ENCODE measurements at regions not wholly inside any gene's neighbourhood (a gene's known extent, or its start where the extent isn't known, plus 50 kb on each side); places are given as distances from the start of the nearest gene placed in this dataset.

DNA sequence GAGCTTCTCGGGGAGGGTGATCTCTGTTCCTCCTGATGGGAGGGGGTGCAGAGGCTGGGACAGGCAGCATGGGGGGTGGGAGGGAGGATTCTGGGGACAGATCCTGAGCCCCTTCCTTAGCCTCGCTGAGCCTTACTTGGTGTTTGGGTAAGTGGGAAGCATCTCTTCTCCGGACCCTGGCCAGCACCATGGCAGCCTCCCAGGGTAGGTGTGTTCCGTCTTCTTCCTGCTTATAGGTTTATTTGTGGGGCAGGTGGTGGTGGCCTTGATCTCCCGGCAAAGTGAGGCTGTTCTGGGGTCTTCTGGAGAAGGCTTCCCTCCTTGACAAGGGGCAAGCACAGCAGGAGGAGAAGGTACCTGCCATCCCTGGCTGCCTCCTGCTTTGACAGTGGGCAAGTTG, 226.9 kb downstream of the GLRX3 start:
- no peaks in the 10 kb centered on the region for H3K27me3 Mint-ChIP-seq
- no peak overlapping the region for H3K27ac Mint-ChIP-seq
- no peak overlapping the region for H3K4me3 Mint-ChIP-seq
- no peaks in the 10 kb centered on the region for H3K9me3 Mint-ChIP-seq
- no peak for ATAC-seq
- no peaks in the 10 kb centered on the region for H3K4me1 Mint-ChIP-seq
- DNase-seq, result no peak
- H3K36me3 Mint-ChIP-seq (ENCODE audit: low read depth), result no peaks in the 10 kb centered on the region

DNA sequence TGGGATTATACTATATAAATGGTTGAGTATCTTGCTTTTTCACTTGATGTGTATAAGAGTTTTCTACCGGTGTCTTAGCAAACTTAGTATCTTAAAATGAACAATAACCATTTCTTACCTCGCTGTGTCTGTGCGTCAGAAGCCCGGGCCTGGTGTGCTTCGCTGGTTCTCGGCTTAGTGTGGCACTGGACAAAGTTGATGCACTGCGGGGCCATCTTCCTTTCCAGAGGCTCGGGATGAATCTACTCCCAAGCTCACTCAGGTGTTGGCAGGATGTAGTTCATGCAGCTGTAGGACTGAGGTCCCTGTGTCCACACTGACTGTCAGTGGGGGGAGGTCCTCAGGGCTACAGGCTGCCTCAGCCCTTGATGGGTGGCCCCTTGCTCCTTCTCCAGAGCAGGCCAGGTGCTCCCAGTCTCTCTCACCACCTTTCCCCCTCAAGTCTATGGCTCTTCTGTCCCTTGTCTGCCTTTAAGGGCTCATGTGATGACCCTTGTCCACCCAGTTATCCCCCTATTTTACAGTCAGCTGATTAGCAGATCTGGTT, 227.8 kb downstream of the GLRX3 start:
- no peaks in the 10 kb centered on the region for H3K9me3 Mint-ChIP-seq
- no peak for ATAC-seq
- no peak for DNase-seq
- H3K27ac Mint-ChIP-seq, result no peak overlapping the region
- no peaks in the 10 kb centered on the region for H3K4me1 Mint-ChIP-seq
- H3K36me3 Mint-ChIP-seq (ENCODE audit: low read depth), result no peaks in the 10 kb centered on the region
- H3K4me3 Mint-ChIP-seq, result no peak overlapping the region
- no peaks in the 10 kb centered on the region for H3K27me3 Mint-ChIP-seq

DNA sequence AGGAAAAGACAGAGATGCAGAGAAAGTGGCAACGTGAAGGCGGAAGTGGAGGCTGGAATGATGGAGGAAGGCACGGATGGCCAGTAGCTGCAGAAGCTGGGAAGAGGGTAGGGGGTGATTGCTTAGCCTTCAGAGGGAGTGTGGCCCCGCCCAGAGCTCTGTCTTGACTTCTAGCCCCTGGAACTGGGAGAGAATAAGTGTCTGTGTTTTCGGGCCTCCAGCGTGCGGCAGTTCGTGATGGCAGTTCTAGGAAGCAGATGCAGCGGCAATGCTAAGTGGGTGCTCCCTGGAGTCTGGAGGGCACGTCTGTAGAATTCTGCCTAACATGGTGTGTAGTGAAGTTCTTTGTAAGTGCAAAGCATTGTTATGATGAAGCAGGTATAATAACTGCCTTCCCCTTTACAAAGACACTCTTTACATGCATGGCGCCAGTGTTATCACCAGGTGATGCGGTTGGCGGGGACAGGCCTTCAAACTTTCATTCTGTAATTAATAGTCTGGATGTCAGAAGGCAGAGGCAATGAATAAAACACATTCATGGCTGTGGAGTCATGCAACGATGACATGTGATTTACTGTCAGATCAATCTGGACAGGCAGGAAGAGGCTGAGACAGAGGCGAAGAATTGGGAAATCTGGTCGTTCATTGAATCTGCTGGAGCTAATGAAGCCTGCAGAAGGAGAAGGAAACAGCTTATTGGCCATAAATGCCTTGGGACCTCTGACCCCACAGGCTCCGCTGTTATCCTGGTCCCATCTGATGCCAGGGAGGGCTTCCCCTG, 228.6 kb downstream of the GLRX3 start:
- no peaks in the 10 kb centered on the region for H3K36me3 Mint-ChIP-seq (ENCODE audit: low read depth)
- no peaks in the 10 kb centered on the region for H3K9me3 Mint-ChIP-seq
- ATAC-seq, result no peak
- no peak overlapping the region for H3K27ac Mint-ChIP-seq
- no peak for DNase-seq
- H3K27me3 Mint-ChIP-seq, result no peaks in the 10 kb centered on the region
- H3K4me1 Mint-ChIP-seq, result no peaks in the 10 kb centered on the region
- no peak overlapping the region for H3K4me3 Mint-ChIP-seq

DNA sequence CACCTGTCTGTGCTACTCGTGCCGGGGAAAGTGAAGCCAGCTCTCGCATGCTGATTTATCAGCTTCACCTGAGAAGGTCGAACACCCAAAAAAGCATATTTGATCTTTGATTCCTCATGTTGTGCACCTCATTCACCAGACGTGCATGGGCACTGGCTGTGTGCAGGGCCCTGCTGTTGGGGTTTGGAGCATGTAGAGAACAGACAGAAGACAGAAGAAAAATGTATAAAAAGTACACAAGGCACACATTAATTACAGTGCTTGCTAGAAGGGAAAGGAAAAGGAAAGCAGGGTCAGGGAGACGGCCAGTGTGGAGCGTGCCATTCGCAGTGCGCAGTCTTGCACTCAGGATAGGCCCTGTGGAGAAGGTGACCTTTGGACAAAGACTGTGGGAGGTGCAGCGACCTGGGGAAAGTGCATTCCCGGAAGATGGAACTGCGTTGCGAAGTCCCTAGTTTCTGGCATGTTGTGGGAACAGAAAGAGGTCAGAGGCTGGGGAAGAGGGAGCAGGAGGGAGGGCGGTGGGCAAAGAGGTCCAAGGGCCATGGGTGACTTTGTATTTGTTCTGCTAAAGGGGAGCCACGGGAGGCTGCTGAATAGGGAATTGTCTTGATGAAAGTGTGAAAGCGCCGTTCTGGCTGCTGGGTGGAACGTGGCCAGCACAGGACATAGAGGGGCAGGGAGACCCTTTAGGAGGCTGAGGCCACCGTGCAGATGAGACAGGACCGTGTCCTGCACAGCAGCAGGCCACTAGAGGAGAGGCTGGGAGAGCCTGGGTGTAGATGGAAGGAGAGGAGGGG, 232.8 kb downstream of the GLRX3 start:
- Mint-ChIP-seq H3K27me3 (no peaks in the 10 kb centered on the region), H3K36me3 (ENCODE audit: low read depth) (no peaks in the 10 kb centered on the region), H3K4me3 (no peak overlapping the region), H3K9me3 (no peaks in the 10 kb centered on the region), H3K4me1 (no peaks in the 10 kb centered on the region), H3K27ac (no peak overlapping the region)
- DNase-seq (no peak), ATAC-seq (no peak)

DNA sequence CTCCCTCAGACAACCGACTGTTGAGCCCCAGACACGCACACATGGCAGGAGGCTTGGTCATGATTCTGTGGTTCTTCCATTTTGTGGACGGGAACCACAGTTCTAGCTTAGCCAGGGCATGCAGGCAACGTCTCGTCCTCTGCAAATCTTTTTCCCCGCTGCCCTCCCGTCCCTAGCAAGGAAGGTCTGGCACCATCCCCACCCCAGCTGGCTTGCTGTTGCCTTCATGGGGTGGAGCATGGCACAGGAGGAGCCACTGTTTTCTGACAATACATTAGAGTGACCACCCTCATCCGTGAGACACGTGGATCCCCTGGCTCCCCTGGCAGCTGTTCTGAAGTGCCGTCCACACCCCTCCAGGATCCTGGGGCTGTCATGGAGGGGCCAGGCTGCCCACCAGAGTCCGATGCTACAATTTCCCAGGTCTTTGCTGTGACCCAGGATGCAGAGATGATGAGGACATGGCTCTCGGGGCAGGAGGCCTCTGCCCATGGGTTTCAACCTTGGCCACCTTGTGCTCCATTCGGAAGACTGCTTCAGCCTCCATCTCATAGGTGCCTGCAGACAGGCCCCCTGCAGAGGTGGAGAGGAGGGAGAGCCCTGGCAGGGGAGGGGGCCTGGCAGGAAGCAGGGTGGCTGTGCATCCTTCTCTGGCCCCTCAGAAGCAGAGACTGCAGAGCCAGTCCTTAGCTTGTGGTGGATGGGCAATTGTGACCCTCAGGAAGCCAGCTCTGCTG, 233.6 kb downstream of the GLRX3 start:
- no peak for ATAC-seq
- Mint-ChIP-seq H3K36me3 (ENCODE audit: low read depth) (no peaks in the 10 kb centered on the region), H3K4me1 (no peaks in the 10 kb centered on the region), H3K27me3 (no peaks in the 10 kb centered on the region), H3K4me3 (no peak overlapping the region), H3K9me3 (no peaks in the 10 kb centered on the region), H3K27ac (no peak overlapping the region)
- no peak for DNase-seq

DNA sequence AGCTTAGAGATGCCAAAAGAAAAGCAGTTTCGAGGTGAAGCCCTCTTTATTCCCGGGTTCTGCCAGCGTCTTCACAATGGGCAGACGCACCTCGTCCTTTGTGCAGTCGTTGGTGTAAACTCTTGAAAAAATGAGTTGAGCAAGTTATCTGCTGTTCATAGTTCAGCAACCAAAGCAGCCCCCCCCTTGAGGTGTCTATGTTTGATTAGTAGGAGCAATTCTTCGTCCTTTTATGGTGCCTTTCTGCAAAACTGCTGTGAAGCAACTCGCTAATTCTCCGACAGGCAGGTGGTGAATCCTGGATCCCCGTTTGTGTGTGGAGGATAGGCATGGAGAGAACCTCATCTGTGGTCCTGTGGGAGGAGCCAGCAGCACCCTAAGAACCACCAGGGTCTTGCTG, 234.5 kb downstream of the GLRX3 start:
- Mint-ChIP-seq H3K4me3 (no peak overlapping the region), H3K27ac (no peak overlapping the region), H3K4me1 (no peaks in the 10 kb centered on the region), H3K9me3 (no peaks in the 10 kb centered on the region), H3K36me3 (ENCODE audit: low read depth) (no peaks in the 10 kb centered on the region), H3K27me3 (no peaks in the 10 kb centered on the region)
- DNase-seq (no peak), ATAC-seq (no peak)

DNA sequence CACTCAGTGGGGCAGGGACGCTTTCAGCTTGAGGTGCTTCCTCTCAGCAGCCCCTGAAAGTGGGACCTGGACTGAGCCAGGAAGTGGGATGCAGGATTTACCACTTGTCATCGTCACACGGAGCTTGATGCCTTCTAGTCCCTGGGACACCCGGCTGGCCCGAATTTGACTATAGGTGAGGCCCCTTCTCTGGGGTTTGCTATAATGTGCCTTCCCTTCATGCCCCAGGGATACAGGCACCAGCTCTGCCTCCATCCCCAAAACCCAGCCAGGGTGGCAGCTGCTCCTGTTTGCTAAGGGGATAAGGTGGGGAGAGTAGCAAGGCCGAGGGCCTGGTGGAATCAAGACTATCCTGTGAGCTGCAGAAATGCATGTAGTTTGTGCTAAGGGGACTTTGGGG, 235.0 kb downstream of the GLRX3 start:
- Mint-ChIP-seq H3K9me3 (no peaks in the 10 kb centered on the region), H3K27me3 (no peaks in the 10 kb centered on the region), H3K4me1 (no peaks in the 10 kb centered on the region), H3K4me3 (no peak overlapping the region), H3K27ac (no peak overlapping the region), H3K36me3 (ENCODE audit: low read depth) (no peaks in the 10 kb centered on the region)
- ATAC-seq (no peak), DNase-seq (no peak)

DNA sequence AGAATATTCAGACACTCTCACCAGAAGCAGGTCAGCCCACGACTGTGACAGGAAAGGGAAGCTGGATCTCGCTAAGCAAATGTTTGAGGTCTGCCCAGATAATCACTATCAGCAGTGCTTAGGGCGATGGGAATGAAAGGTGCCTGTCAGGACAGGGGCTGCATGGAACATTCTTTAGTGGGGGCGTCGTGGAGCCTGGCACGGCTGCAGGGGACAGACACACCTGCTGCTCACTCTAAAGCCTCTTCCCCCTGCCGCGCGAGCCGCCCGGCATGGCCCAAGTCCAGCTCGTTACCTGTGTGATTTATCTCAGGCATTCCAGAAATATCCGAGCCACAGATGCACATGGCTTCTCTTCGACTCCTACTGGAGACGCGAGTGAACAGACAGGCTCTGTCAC, 235.5 kb downstream of the GLRX3 start:
- H3K27ac Mint-ChIP-seq, result no peak overlapping the region
- no peaks in the 10 kb centered on the region for H3K4me1 Mint-ChIP-seq
- no peaks in the 10 kb centered on the region for H3K27me3 Mint-ChIP-seq
- H3K9me3 Mint-ChIP-seq, result no peaks in the 10 kb centered on the region
- DNase-seq (no peak), ATAC-seq (no peak)
- no peak overlapping the region for H3K4me3 Mint-ChIP-seq
- H3K36me3 Mint-ChIP-seq (ENCODE audit: low read depth), result no peaks in the 10 kb centered on the region

DNA sequence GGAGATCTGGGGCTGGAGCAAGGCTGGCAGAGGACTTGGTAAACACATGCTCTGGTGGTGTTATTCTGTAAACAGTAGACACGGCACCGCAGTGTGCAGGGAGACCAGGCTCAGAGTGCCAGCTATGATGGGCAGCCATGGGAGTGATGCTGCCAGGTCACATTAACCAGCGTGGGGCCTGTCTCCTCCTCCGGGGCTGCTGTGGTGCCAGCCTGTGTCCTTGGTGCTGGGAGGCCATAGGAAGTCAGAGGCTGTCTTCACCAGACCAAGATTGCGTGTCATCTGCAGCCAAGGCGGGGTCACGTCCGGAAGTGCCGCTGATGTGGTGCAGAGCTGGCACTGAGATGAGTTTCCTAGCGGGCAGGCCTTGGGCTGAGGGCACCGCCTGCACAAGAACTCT, 236.0 kb downstream of the GLRX3 start:
- Mint-ChIP-seq H3K27ac (no peak overlapping the region), H3K36me3 (ENCODE audit: low read depth) (no peaks in the 10 kb centered on the region), H3K27me3 (no peaks in the 10 kb centered on the region), H3K4me1 (no peaks in the 10 kb centered on the region), H3K4me3 (no peak overlapping the region), H3K9me3 (no peaks in the 10 kb centered on the region)
- no peak for DNase-seq
- no peak for ATAC-seq

DNA sequence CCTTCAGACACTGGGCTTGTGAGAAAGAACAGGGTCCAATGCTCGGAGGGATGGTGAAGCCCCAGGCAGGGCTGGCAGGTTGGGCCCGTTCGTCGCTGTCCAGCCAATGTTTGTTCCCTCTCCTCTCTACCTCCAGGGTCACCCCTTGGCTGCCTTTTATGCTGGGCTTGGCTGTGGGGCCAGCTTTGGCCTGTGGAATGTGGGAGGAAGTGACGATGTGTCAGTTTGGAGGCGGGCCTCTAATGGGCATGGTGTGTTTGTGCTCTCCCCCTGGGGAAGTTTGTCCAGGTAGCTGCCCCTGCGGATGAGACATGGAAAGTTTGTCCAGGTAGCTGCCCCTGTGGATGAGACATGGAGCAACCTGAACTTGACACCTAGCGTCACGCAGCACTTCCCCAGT, 236.7 kb downstream of the GLRX3 start:
- H3K9me3 Mint-ChIP-seq, result no peaks in the 10 kb centered on the region
- no peak overlapping the region for H3K4me3 Mint-ChIP-seq
- no peaks in the 10 kb centered on the region for H3K36me3 Mint-ChIP-seq (ENCODE audit: low read depth)
- ATAC-seq, result no peak
- H3K4me1 Mint-ChIP-seq, result no peaks in the 10 kb centered on the region
- no peaks in the 10 kb centered on the region for H3K27me3 Mint-ChIP-seq
- no peak for DNase-seq
- H3K27ac Mint-ChIP-seq, result no peak overlapping the region

DNA sequence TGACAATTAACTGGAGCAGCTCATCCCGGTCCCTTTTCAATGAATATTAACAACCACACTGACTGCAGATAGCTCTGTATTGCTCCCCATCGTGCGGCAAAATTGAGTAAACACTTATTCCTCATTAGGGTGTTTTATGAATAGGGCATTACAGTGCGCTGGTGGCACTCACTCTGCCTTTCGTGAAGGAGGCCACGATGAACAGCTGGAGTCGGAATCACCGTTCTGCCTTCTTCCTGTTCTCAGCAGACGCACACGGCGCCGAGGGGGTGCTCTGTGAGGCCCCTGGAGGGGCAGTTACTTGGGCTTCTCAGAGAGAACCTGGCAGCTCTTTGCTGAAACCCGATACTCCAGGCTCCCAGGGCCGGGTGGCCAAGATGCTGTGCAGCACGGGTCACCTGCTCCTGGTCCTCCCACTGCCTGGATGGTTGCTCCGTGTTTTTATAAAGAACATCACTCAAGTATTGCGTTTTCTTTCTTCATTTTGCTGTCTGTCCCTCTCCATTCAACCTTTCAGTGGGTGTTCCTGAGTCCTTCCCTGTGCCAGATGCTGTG, 241.9 kb downstream of the GLRX3 start:
- Mint-ChIP-seq H3K9me3 (no peaks in the 10 kb centered on the region), H3K27ac (no peak overlapping the region), H3K4me1 (no peaks in the 10 kb centered on the region), H3K36me3 (ENCODE audit: low read depth) (no peaks in the 10 kb centered on the region), H3K27me3 (peaks cover 4% of the 10 kb centered on the region), H3K4me3 (no peak overlapping the region)
- DNase-seq (no peak), ATAC-seq (no peak)

DNA sequence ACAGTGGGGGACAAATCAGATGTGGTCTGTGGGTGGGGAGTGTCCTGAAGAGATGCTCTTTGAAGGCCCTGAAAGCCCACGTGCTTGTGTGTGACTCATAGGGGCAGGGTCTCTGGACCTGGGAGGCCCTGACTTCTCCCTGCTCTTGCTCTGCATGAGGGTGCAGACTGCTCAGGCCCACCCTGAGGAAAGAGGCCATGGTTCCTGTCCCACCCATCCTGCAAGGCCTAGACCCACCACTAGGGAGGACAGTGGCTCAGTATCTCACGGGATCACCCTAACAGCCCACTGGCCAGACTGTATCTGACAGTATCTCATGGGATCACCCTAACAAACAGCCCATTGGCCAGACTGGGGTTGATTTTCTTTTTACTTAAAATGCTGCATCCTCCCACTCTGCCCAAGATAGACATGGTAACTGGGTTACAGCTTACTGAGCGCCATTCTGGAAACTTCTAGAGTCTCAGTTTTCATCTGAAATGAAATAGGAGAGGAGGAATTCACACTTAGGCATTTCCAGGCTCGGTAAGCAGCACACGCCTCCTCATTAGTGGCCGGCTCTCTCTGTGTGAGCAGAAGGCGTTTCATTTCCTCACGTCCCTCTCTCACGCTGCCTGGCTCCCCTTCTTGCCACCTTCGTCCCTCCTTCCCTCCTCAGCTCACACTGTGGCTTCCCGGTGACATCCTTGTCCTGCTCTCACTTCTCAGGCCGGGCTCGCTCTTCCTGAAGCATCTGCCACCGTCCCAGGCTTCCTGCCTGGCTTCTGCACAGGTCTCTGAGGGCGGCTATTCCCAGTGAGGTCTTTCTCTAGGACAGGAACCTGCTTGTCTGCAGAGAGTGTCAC, 242.6 kb downstream of the GLRX3 start:
- DNase-seq (no peak), ATAC-seq (no peak)
- H3K9me3 Mint-ChIP-seq, result peaks cover under 1% of the 10 kb centered on the region
- H3K4me1 Mint-ChIP-seq, result no peaks in the 10 kb centered on the region
- no peak overlapping the region for H3K27ac Mint-ChIP-seq
- no peaks in the 10 kb centered on the region for H3K36me3 Mint-ChIP-seq (ENCODE audit: low read depth)
- no peak overlapping the region for H3K4me3 Mint-ChIP-seq
- peaks cover 4% of the 10 kb centered on the region for H3K27me3 Mint-ChIP-seq

DNA sequence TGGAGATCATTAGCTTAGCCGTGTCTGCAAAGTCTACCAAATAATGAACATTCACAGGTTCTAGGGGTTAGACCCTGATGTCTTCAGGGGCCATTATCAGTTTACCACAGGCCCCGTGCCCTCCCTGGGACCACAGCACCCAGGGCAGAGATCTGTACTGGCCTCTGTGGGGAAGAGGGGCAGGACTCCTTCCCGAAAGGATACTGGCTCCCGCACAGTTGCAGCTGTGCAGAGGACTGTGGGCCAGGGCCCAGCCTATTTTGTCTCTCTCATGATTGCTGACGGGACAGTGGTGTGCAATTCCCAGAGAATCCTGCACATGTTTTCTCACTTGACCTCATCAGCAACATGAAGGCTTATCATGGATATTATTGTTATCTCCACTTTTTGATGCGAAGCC, 243.9 kb downstream of the GLRX3 start:
- no peaks in the 10 kb centered on the region for H3K36me3 Mint-ChIP-seq (ENCODE audit: low read depth)
- H3K4me3 Mint-ChIP-seq, result no peak overlapping the region
- H3K9me3 Mint-ChIP-seq, result peaks cover 13% of the 10 kb centered on the region
- peaks cover 4% of the 10 kb centered on the region for H3K27me3 Mint-ChIP-seq
- DNase-seq (no peak), ATAC-seq (no peak)
- no peaks in the 10 kb centered on the region for H3K4me1 Mint-ChIP-seq
- H3K27ac Mint-ChIP-seq, result no peak overlapping the region

DNA sequence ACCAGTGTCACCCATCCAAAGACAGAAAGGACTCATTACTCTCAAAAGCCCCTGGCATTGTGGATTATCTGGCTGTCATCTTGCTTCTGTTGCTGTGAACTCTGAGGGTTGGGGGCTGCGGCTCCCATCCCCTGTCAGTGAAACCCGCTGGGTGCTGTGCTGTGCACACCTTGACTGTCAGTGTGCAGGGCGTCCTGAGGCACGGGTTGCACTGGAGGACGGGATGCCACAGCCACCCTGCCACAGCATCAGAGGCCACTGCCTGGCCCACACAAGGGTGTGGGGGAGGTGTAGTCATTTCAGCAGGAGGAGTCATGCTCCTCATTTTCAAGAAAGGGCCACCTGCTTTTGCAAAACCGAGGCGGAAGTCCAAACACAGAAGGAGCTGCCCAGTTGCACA, 245.8 kb downstream of the GLRX3 start:
- no peaks in the 10 kb centered on the region for H3K36me3 Mint-ChIP-seq (ENCODE audit: low read depth)
- no peaks in the 10 kb centered on the region for H3K4me1 Mint-ChIP-seq
- ATAC-seq (no peak), DNase-seq (no peak)
- H3K9me3 Mint-ChIP-seq, result peaks cover 30% of the 10 kb centered on the region
- H3K27ac Mint-ChIP-seq, result no peak overlapping the region
- H3K4me3 Mint-ChIP-seq, result no peak overlapping the region
- H3K27me3 Mint-ChIP-seq, result peaks cover 4% of the 10 kb centered on the region
